Gastrocnemius medialis (tissue), 4 donors: ENCODE measurements at regions not wholly inside any gene's neighbourhood (a gene's known extent, or its start where the extent isn't known, plus 50 kb on each side); places are given as distances from the start of the nearest gene placed in this dataset.

ENCODE experiments used
- ATAC-seq, 2 donors: fragments of 150-250 bp; one replicate each; pipeline ENCODE4 v1.9.1; 2016
- DNase-seq, 2 donors: peaks; one replicate each; pipeline ENCODE4 v3.0.0-alpha.2; 2019
- H3K27ac ChIP-seq, 4 donors: fragments of 200-600 bp; sonication (generic); 1 replicate in 1 of 4; 2 replicates in 3 of 4; pipeline ENCODE4 v1.5.1; 2016 to 2018; ENCODE audit warnings: mild to moderate bottlenecking in 2 of 4, moderate library complexity in 1 of 4
- H3K27me3 ChIP-seq, 3 donors: fragments of 200-600 bp; sonication (generic) in 2 of 3; 1 replicate in 1 of 3; 2 replicates in 2 of 3; pipeline versions ENCODE4 v1.5.1 to v1.6.0; 2016 to 2019; ENCODE audit warnings: mild to moderate bottlenecking in 1 of 3, moderate library complexity in 1 of 3
- H3K36me3 ChIP-seq, 2 donors: fragments of 200-600 bp; sonication (generic) in 1 of 2; one replicate each; pipeline ENCODE4 v1.5.1; 2017 to 2018
- H3K4me1 ChIP-seq, 2 donors: fragments of 200-600 bp; sonication (generic) in 1 of 2; one replicate each; pipeline ENCODE4 v1.5.1; 2016 to 2017; ENCODE audit warnings: mild to moderate bottlenecking in 2 of 2
- H3K4me3 ChIP-seq, 4 donors: fragments of 200-600 bp; sonication (generic) in 3 of 4; 1 replicate in 1 of 4; 2 replicates in 3 of 4; pipeline ENCODE4 v1.5.1; 2016 to 2019; ENCODE audit warnings: mild to moderate bottlenecking in 2 of 4
- H3K9me3 ChIP-seq, 3 donors: fragments of 200-600 bp; sonication (generic) in 2 of 3; 1 replicate in 1 of 3; 2 replicates in 2 of 3; pipeline ENCODE4 v1.5.1; 2016 to 2019
- POLR2A ChIP-seq, 2 donors: fragments of 450-650 bp; IDR thresholded peaks; one replicate each; pipeline ENCODE4 v1.6.1; 2017; ENCODE audit warnings: antibody characterized with exemption in 2 of 2, mild to moderate bottlenecking in 2 of 2, moderate library complexity in 2 of 2
- in situ Hi-C, 4 donors: fragments of 200-750 bp; cut with MboI; loops; one replicate each; pipeline versions ENCODE4 v1.15.0 to v1.8.0; 2017; ENCODE audit warnings: low sequenced_read_pairs in 4 of 4
- intact Hi-C: fragments of 100-400 bp; cut with DNase I; formaldehyde crosslinking; loops from one replicate; pipeline ENCODE4 v1.15.1; 2023; ENCODE audit warnings: low total_unique reads
- TF ChIP-seq, protein P1 (sequence below), 5 experiments: fragments of 450-650 bp in 3 of 5; fragments of 200-600 bp in 2 of 5; sonication (generic) in 2 of 5; IDR thresholded peaks in 4 of 5; conservative IDR thresholded peaks in 1 of 5; 1 replicate in 4 of 5; 2 replicates in 1 of 5; pipeline ENCODE4 v1.5.1; 2016 to 2019; ENCODE audit warnings: antibody characterized with exemption in 5 of 5, mild to moderate bottlenecking in 3 of 5, moderate library complexity in 3 of 5

DNA sequence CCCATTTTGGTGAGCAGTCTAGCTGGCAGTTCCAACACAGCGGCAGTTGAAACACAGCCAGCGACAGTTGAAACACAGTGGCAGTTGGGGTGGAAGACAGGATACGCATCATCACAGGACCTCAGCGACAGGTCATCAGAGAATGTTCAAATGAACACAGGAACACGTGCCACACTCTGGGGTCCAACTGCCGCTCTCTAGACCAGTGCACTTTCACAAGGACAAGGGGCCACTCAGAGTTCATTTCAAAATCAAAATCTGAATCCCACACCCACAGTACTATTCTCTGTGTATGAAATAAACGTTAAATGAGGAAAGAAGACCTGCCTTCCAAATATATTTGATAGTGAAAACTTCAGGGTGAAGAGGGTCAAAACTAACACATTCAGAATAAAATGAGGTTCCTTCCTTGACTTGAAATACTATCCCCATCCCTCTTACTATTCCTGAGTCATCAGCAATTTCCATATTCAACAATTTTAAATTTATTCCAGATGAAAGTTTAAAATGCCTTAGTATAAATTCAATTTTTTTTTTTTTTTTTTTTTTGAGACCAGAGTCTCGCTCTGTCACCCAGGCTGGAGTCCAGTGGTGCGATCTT, 53.0 kb upstream of the SIMC1 start:
- in situ Hi-C loops = no loop called here
- Histone ChIP-seq H3K9me3 (no peaks in the 10 kb centered on the region), H3K4me1 (no peaks in the 10 kb centered on the region), H3K27ac (no peak overlapping the region), H3K36me3 (no peaks in the 10 kb centered on the region), H3K4me3 (no peak overlapping the region), H3K27me3 (peaks cover 0 to 12% (median 0%) of the 10 kb centered on the region in 3 donors)
- TF ChIP-seq POLR2A (IDR thresholded peaks at IDR 0.05) = no peak
- TF ChIP-seq, protein P1, sequence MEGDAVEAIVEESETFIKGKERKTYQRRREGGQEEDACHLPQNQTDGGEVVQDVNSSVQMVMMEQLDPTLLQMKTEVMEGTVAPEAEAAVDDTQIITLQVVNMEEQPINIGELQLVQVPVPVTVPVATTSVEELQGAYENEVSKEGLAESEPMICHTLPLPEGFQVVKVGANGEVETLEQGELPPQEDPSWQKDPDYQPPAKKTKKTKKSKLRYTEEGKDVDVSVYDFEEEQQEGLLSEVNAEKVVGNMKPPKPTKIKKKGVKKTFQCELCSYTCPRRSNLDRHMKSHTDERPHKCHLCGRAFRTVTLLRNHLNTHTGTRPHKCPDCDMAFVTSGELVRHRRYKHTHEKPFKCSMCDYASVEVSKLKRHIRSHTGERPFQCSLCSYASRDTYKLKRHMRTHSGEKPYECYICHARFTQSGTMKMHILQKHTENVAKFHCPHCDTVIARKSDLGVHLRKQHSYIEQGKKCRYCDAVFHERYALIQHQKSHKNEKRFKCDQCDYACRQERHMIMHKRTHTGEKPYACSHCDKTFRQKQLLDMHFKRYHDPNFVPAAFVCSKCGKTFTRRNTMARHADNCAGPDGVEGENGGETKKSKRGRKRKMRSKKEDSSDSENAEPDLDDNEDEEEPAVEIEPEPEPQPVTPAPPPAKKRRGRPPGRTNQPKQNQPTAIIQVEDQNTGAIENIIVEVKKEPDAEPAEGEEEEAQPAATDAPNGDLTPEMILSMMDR (IDR thresholded peaks at IDR 0.05 in 4 of 5, conservative IDR thresholded peaks at IDR 0.05 in 1 of 5) = no peak
- DNase-seq (no peak), ATAC-seq (no peak)
- intact Hi-C loops = no loop called here

DNA sequence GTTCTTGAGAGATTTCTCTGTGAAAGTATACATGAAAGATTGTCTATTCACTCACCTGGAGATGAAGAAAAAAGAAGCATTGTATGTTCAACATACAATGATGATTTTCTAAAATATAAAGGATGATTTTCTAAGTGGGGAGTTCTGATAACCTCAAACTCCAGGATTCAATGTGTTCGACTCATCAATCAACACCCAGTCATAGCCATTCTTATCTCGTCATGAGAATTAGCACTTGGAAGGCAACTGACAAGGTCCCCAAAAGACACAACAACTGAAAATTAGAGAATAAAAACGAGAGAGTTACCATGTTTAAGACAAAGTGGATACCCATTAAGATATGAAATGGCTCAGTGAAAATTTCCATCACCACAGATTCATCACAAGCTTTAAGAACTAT, 52.1 kb upstream of the SIMC1 start:
- no peak for TF ChIP-seq POLR2A (IDR thresholded peaks at IDR 0.05)
- TF ChIP-seq, protein P1 (IDR thresholded peaks at IDR 0.05 in 4 of 5, conservative IDR thresholded peaks at IDR 0.05 in 1 of 5) = no peak
- in situ Hi-C loops = no loop called here
- no peak overlapping the region for H3K27ac ChIP-seq
- DNase-seq = no peak
- peaks cover 0 to 9% (median 0%) of the 10 kb centered on the region in 3 donors for H3K27me3 ChIP-seq
- no peaks in the 10 kb centered on the region for H3K9me3 ChIP-seq
- no peaks in the 10 kb centered on the region for H3K4me1 ChIP-seq
- no peaks in the 10 kb centered on the region for H3K36me3 ChIP-seq
- H3K4me3 ChIP-seq = no peak overlapping the region
- intact Hi-C loops = no loop called here
- no peak for ATAC-seq

DNA sequence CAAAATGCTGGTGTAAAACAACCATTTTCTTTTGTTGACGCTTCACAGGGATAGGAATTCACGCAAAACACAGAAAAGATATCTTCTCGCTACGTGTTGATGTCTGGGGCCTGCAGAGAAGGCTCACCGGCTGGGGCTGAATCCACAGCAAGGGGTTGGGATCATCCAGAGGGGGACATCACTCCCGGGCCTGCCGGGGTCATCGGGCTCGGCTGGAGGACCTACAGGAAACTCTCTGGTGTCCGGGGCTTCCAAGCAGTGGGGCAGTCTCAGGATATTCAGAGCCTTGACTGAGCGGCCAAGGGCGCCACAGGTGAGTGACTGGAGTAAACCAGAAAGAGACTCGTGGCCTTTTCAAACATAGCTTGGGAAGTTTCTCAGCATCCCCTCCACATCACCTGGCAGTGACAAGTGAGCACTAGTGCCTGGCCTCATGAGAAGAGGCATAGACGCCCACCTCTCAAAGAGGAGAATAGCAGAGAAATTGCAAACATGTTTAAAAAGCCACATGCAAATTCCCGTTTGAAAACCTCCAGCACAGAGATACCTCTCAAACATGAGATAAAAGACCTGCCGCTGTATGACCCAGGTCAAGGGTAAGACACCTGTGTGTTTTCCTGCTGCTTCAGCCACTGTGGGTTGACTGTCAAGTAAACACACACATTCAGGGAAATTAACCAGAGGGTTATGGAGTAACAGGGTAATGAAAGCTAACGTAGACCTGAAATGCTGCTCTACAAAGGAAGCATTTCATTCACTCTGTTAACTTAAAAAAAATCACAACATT, 50.8 kb upstream of the SIMC1 start:
- intact Hi-C loops = no loop called here
- Histone ChIP-seq H3K4me3 (no peak overlapping the region), H3K9me3 (no peaks in the 10 kb centered on the region), H3K36me3 (no peaks in the 10 kb centered on the region), H3K27me3 (no peaks in the 10 kb centered on the region), H3K4me1 (no peaks in the 10 kb centered on the region), H3K27ac (no peak overlapping the region)
- TF ChIP-seq, protein P1 (IDR thresholded peaks at IDR 0.05 in 4 of 5, conservative IDR thresholded peaks at IDR 0.05 in 1 of 5) = no peak
- TF ChIP-seq POLR2A (IDR thresholded peaks at IDR 0.05) = no peak
- ATAC-seq = no peak
- in situ Hi-C loops = no loop called here
- no peak for DNase-seq

DNA sequence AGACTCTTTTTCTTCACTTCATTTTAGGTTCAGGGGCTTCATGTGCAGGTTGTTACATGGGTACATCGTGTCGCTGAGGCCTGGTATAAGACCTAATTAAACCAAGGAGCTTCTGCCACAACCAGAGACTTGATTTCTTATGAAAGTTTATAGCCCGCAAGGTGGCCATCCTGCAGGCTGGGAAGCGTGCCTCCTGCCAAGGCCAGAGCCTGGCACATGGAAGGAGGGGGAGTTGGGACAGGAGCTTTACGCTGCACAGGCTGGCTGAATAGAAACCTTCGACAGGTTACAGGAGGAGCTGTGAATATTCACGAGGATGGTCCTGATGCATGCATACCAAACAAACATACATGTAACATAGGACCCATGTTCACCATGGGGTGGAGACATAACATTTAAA, 50.1 kb upstream of the SIMC1 start:
- TF ChIP-seq POLR2A (IDR thresholded peaks at IDR 0.05) = no peak
- TF ChIP-seq, protein P1 (IDR thresholded peaks at IDR 0.05 in 4 of 5, conservative IDR thresholded peaks at IDR 0.05 in 1 of 5) = no peak

More for the DNA sequence above, 50.1 kb upstream of the SIMC1 start:
- Histone ChIP-seq H3K4me3 (no peak overlapping the region), H3K27ac (no peak overlapping the region), H3K9me3 (no peaks in the 10 kb centered on the region), H3K36me3 (no peaks in the 10 kb centered on the region), H3K4me1 (no peaks in the 10 kb centered on the region), H3K27me3 (no peaks in the 10 kb centered on the region)
- intact Hi-C loops = no loop called here
- in situ Hi-C loops = no loop called here
- no peak for ATAC-seq
- no peak for DNase-seq
